ENCODE measurements at regions not wholly inside any gene's neighbourhood (a gene's known extent, or its start where the extent isn't known, plus 50 kb on each side); places are given as distances from the start of the nearest gene placed in this dataset.
"Not testable (repeated sequence)": the region's sequence is repeated elsewhere in the genome, so short reads cannot be mapped to it uniquely, and the experiment has no call there.

DNA sequence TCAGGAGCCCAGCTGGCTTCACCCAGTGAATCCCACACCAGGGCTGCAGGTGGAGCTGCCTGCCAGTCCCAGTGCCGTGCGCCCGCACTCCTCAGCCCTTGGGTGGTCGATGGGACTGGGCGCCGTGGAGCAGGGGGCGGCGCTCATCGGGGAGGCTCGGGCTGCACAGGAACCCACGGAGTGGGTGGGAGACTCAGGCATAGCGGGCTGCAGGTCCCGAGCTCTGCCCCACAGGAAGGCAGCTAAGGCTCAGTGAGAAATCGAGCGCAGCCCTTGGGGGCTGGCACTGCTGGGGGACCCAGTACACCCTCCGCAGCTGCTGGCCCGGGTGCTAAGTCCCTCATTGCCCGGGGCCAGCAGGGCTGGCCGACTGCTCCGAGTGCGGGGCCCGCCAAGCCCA, 1908.8 kb downstream of the ARAP2 start:
- H4K20me1 ChIP-seq (ENCODE audit: insufficient read depth, low read length); H3K4me3 ChIP-seq (ENCODE audit: low read depth, low read length, poor library complexity, severe bottlenecking); CTCF ChIA-PET (ENCODE audit: unreplicated experiment); H3K4me2 ChIP-seq (ENCODE audit: low read length); H3K27ac ChIP-seq (ENCODE audit: low read depth, low read length, poor library complexity, severe bottlenecking); intact Hi-C loops (cut with micrococcal nuclease; ENCODE audit: unreplicated experiment); BruUV-seq (replicated peaks); H3K9me2 ChIP-seq (ENCODE audit: insufficient read depth, low read length); H3K4me1 ChIP-seq (ENCODE audit: insufficient read depth, low read length, poor library complexity, severe bottlenecking); DNase-seq (ENCODE audit: low spot score); H2AFZ ChIP-seq (ENCODE audit: low read length); H3K9me3 ChIP-seq (ENCODE audit: low read length); POLR2A ChIA-PET; H3K79me2 ChIP-seq (ENCODE audit: insufficient read depth, low read depth, low read length); H3K36me3 ChIP-seq (ENCODE audit: insufficient read depth, low read length): not testable (repeated sequence)

DNA sequence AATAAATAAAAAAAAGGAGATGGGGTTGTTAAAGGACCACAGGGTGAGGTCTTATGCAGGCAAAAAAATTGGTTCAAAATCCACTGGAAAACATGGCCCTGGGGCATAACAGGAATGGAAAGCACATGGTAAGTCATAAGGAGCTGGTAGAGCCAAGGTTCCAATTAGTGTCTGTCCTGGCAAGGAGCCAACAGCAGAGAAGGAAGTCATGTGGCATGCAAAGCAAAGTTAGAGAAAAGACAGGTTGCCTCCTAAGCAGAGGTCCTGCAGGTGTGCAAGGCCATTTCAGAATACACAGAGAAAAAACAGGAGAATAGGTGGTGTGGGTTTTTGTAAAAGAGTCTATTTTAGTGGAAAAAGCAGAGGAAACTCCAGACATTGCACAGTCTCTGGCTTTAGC, 1881.7 kb downstream of the ARAP2 start:
- ChIA-PET POLR2A (interaction anchor here (0.5 kb wide), 1 partner anchor 603 kb away, joined by 3 read pairs; no protein-coding TSS in a partner anchor), CTCF (ENCODE audit: unreplicated experiment) (no interaction called here)
- Histone ChIP-seq H3K79me2 (ENCODE audit: insufficient read depth, low read depth, low read length) (no peaks in the 10 kb centered on the region), H4K20me1 (ENCODE audit: insufficient read depth, low read length) (no peaks in the 10 kb centered on the region), H3K36me3 (ENCODE audit: insufficient read depth, low read length) (no peaks in the 10 kb centered on the region), H3K4me1 (ENCODE audit: insufficient read depth, low read length, poor library complexity, severe bottlenecking) (no peaks in the 10 kb centered on the region), H2AFZ (ENCODE audit: low read length) (no peak overlapping the region), H3K9me3 (ENCODE audit: low read length) (no peaks in the 10 kb centered on the region), H3K4me3 (ENCODE audit: low read depth, low read length, poor library complexity, severe bottlenecking) (no peak overlapping the region), H3K4me2 (ENCODE audit: low read length) (no peak overlapping the region), H3K27ac (ENCODE audit: low read depth, low read length, poor library complexity, severe bottlenecking) (no peak overlapping the region), H3K9me2 (ENCODE audit: insufficient read depth, low read length) (no peaks in the 10 kb centered on the region)
- no TSS peak for BruUV-seq (replicated peaks)
- DNase-seq (ENCODE audit: low spot score) = no peak
- intact Hi-C loops (cut with micrococcal nuclease; ENCODE audit: unreplicated experiment) = no loop called here
- TF ChIP-seq, protein P1, sequence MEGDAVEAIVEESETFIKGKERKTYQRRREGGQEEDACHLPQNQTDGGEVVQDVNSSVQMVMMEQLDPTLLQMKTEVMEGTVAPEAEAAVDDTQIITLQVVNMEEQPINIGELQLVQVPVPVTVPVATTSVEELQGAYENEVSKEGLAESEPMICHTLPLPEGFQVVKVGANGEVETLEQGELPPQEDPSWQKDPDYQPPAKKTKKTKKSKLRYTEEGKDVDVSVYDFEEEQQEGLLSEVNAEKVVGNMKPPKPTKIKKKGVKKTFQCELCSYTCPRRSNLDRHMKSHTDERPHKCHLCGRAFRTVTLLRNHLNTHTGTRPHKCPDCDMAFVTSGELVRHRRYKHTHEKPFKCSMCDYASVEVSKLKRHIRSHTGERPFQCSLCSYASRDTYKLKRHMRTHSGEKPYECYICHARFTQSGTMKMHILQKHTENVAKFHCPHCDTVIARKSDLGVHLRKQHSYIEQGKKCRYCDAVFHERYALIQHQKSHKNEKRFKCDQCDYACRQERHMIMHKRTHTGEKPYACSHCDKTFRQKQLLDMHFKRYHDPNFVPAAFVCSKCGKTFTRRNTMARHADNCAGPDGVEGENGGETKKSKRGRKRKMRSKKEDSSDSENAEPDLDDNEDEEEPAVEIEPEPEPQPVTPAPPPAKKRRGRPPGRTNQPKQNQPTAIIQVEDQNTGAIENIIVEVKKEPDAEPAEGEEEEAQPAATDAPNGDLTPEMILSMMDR (conservative IDR thresholded peaks at IDR 0.05; ENCODE audit: low read length) = no peak
- TF ChIP-seq EZH2phosphoT487 (IDR thresholded peaks at IDR 0.05; ENCODE audit: borderline replicate concordance, low read depth, low read length) = no peak

DNA sequence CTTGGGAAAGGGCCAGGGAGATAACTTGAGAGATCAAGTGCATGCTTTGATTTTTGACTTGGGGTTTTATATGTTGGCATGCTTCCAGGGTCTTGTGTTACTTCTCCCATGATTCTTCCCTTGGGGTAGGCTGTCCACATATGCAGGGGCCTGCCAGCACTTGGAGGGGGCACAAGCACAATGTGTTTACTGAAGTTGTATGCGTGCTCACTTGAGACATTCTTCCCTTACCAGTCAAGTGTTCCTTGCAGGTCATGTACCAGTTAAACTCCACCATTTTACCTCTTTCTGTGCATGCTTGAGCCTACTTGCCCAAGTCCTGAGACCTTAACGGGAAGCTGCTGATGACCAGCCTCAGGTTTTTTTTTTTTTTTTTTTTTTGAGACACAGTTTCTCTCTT, 1880.5 kb downstream of the ARAP2 start:
- Histone ChIP-seq H2AFZ (ENCODE audit: low read length) (no peak overlapping the region), H3K36me3 (ENCODE audit: insufficient read depth, low read length) (no peaks in the 10 kb centered on the region), H3K27ac (ENCODE audit: low read depth, low read length, poor library complexity, severe bottlenecking) (no peak overlapping the region), H4K20me1 (ENCODE audit: insufficient read depth, low read length) (no peaks in the 10 kb centered on the region), H3K79me2 (ENCODE audit: insufficient read depth, low read depth, low read length) (no peaks in the 10 kb centered on the region), H3K4me2 (ENCODE audit: low read length) (no peak overlapping the region), H3K9me3 (ENCODE audit: low read length) (no peaks in the 10 kb centered on the region), H3K4me1 (ENCODE audit: insufficient read depth, low read length, poor library complexity, severe bottlenecking) (no peaks in the 10 kb centered on the region), H3K9me2 (ENCODE audit: insufficient read depth, low read length) (no peaks in the 10 kb centered on the region), H3K4me3 (ENCODE audit: low read depth, low read length, poor library complexity, severe bottlenecking) (no peak overlapping the region)
- ChIA-PET POLR2A (interaction anchor here (0.6 kb wide), 1 partner anchor 95 kb away, joined by 4 read pairs; no protein-coding TSS in a partner anchor), CTCF (ENCODE audit: unreplicated experiment) (no interaction called here)
- intact Hi-C loops (cut with micrococcal nuclease; ENCODE audit: unreplicated experiment) = no loop called here
- DNase-seq (ENCODE audit: low spot score) = no peak
- BruUV-seq (replicated peaks) = no TSS peak
- TF ChIP-seq, protein P1 (conservative IDR thresholded peaks at IDR 0.05; ENCODE audit: low read length) = no peak
- TF ChIP-seq EZH2phosphoT487 (IDR thresholded peaks at IDR 0.05; ENCODE audit: borderline replicate concordance, low read depth, low read length) = no peak
